Keratinocyte (primary cell): ENCODE measurements at regions not wholly inside any gene's neighbourhood (a gene's known extent, or its start where the extent isn't known, plus 50 kb on each side); places are given as distances from the start of the nearest gene placed in this dataset.

Source experiments
- DNase-seq: peaks from one replicate; pipeline ENCODE4 v3.0.0-alpha.2; 2011; ENCODE audit warnings: low read depth, missing footprints, low spot score
- FAIRE-seq: peaks from 2 replicates; lab custom pipeline; 2011; peaks lifted over from hg19 to GRCh38; lab: Jason Lieb, UNC
- H2AFZ ChIP-seq: 2 replicates; pipeline ENCODE4 v1.6.0; 2012; ENCODE audit warnings: low read length, control low read depth, inconsistent platforms; ENCODE audit not compliant: control insufficient read depth
- H3K27ac ChIP-seq: 2 replicates; pipeline ENCODE4 v1.5.1; 2011; ENCODE audit warnings: low read length; ENCODE audit not compliant: control insufficient read depth, insufficient read depth
- H3K27me3 ChIP-seq: 3 replicates; pipeline ENCODE4 v1.6.0; 2011; ENCODE audit warnings: low read length; ENCODE audit not compliant: control insufficient read depth, insufficient read depth; ENCODE audit errors: extremely low read depth
- H3K36me3 ChIP-seq, 2 experiments: 2 replicates in 1 of 2; 3 replicates in 1 of 2; pipeline ENCODE4 v1.5.1; 2011; ENCODE audit warnings: low read length in 2 of 2, mild to moderate bottlenecking in 1 of 2; ENCODE audit not compliant: control insufficient read depth in 2 of 2, insufficient read depth in 2 of 2; ENCODE audit errors: extremely low read depth in 1 of 2
- H3K4me1 ChIP-seq: 3 replicates; pipeline ENCODE4 v1.5.1; 2011; ENCODE audit warnings: low read length; ENCODE audit not compliant: control insufficient read depth, insufficient read depth; ENCODE audit errors: extremely low read depth
- H3K4me2 ChIP-seq: 3 replicates; pipeline ENCODE4 v1.6.0; 2011; ENCODE audit warnings: low read depth, low read length; ENCODE audit not compliant: control insufficient read depth, insufficient read depth; ENCODE audit errors: extremely low read depth
- H3K4me3 ChIP-seq, 3 experiments: fragments of 200-600 bp in 1 of 3; sonication (generic) in 1 of 3; 2 replicates in 2 of 3; 3 replicates in 1 of 3; pipeline ENCODE4 v1.5.1; 2011 to 2016; ENCODE audit warnings: low read length in 3 of 3, mild to moderate bottlenecking in 3 of 3, control low read depth in 2 of 3, inconsistent platforms in 1 of 3, low read depth in 1 of 3, mixed read lengths in 1 of 3, mixed run types in 1 of 3, moderate library complexity in 1 of 3; ENCODE audit not compliant: control insufficient read depth in 2 of 3, insufficient read depth in 2 of 3; ENCODE audit errors: extremely low read depth in 1 of 3
- H3K79me2 ChIP-seq: 2 replicates; pipeline ENCODE4 v1.6.0; 2012; ENCODE audit warnings: low read length; ENCODE audit not compliant: control insufficient read depth, insufficient read depth
- H3K9ac ChIP-seq: 3 replicates; pipeline ENCODE4 v1.6.0; 2011; ENCODE audit warnings: low read length; ENCODE audit not compliant: control insufficient read depth, insufficient read depth; ENCODE audit errors: extremely low read depth
- H3K9me1 ChIP-seq: 3 replicates; pipeline ENCODE4 v1.6.0; 2011; ENCODE audit warnings: low read length; ENCODE audit not compliant: control insufficient read depth, insufficient read depth; ENCODE audit errors: extremely low read depth
- H3K9me3 ChIP-seq: 2 replicates; pipeline ENCODE4 v1.5.1; 2012; ENCODE audit warnings: low read depth, low read length; ENCODE audit not compliant: control insufficient read depth
- H4K20me1 ChIP-seq: 3 replicates; pipeline ENCODE4 v1.6.0; 2011; ENCODE audit warnings: low read length; ENCODE audit not compliant: control insufficient read depth, insufficient read depth; ENCODE audit errors: extremely low read depth
- CTCF ChIP-seq, 3 experiments: IDR thresholded peaks in 1 of 3; conservative IDR thresholded peaks in 1 of 3; optimal IDR thresholded peaks in 1 of 3; 2 replicates in 2 of 3; 3 replicates in 1 of 3; pipeline versions ENCODE3 to v1.5.1; 2011; ENCODE audit warnings: low read length in 3 of 3, mild to moderate bottlenecking in 3 of 3, moderate library complexity in 2 of 3, control low read depth in 1 of 3, inconsistent platforms in 1 of 3; ENCODE audit not compliant: insufficient read depth in 2 of 3; ENCODE audit errors: extremely low read depth in 1 of 3
- EZH2 ChIP-seq: IDR thresholded peaks from one replicate; pipeline ENCODE4 v1.6.1; 2012; ENCODE audit warnings: inconsistent platforms, mild to moderate bottlenecking, low read length, moderate library complexity
- dilution Hi-C: fragments of 300-500 bp; cut with MboI; formaldehyde crosslinking; loops from one replicate; pipeline ENCODE4 v1.7.0; 2020; ENCODE audit warnings: low sequenced_read_pairs; ENCODE audit not compliant: extremely low pct_ligation_motif_present

DNA sequence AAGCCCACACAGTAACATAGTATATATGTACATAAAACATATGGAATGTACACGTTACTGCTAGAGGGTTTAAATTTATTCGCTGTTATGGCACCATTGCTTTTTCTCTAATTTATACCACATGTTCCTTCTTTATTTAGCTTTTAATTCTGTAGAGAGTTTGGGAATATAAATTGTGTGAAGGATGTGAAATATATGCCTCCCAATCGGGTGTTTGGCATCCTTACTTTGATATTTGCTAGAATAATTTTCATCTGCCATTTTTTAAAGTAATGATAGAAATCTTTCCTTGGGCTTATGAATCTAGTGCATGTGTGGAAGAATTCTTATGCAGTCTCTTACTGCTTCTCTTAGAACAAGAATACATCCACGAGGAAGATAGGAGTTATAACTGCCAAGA is 509.8 kb upstream of the RAG2 start:
- Histone ChIP-seq H3K9ac (no peak overlapping the region), H2AFZ (no peak overlapping the region), H3K9me3 (no peaks in the 10 kb centered on the region), H3K36me3 (no peaks in the 10 kb centered on the region), H3K4me2 (no peak overlapping the region), H3K27ac (no peak overlapping the region), H3K9me1 (no peaks in the 10 kb centered on the region), H3K4me1 (no peaks in the 10 kb centered on the region), H4K20me1 (no peaks in the 10 kb centered on the region), H3K79me2 (no peaks in the 10 kb centered on the region), H3K27me3 (no peaks in the 10 kb centered on the region), H3K4me3 (no peak overlapping the region)
- DNase-seq (no peak), FAIRE-seq (no peak)
- dilution Hi-C loops: no loop called here
- TF ChIP-seq EZH2 (no peak), CTCF (optimal IDR thresholded peaks at IDR 0.05 in 1 of 3, IDR thresholded peaks at IDR 0.05 in 1 of 3, conservative IDR thresholded peaks at IDR 0.05 in 1 of 3; ENCODE audit: extremely low read depth in 1 of 3, insufficient read depth in 2 of 3, low read length in 3 of 3) (no peak)

GRCh38 chr11:37107415-37107814 is 509.4 kb upstream of the RAG2 start:
- Histone ChIP-seq H3K27me3 (no peaks in the 10 kb centered on the region), H4K20me1 (no peaks in the 10 kb centered on the region), H3K4me3 (no peak overlapping the region), H2AFZ (no peak overlapping the region), H3K36me3 (no peaks in the 10 kb centered on the region), H3K4me2 (no peak overlapping the region), H3K4me1 (no peaks in the 10 kb centered on the region), H3K9me3 (no peaks in the 10 kb centered on the region), H3K27ac (no peak overlapping the region), H3K9me1 (no peaks in the 10 kb centered on the region), H3K79me2 (no peaks in the 10 kb centered on the region), H3K9ac (no peak overlapping the region)
- no peak for FAIRE-seq
- dilution Hi-C loops: no loop called here
- TF ChIP-seq EZH2 (no peak), CTCF (optimal IDR thresholded peaks at IDR 0.05 in 1 of 3, IDR thresholded peaks at IDR 0.05 in 1 of 3, conservative IDR thresholded peaks at IDR 0.05 in 1 of 3; ENCODE audit: extremely low read depth in 1 of 3, insufficient read depth in 2 of 3, low read length in 3 of 3) (no peak)
- no peak for DNase-seq
